ENCODE measurements at regions not wholly inside any gene's neighbourhood (a gene's known extent, or its start where the extent isn't known, plus 50 kb on each side); places are given as distances from the start of the nearest gene placed in this dataset.

- Histone ChIP-seq H3K9me3 (no peaks in the 10 kb centered on the region), H3K4me3 (no peak overlapping the region), H3K36me3 (no peaks in the 10 kb centered on the region), H3K27me3 (no peaks in the 10 kb centered on the region), H3K27ac (no peak overlapping the region), H3K4me1 (no peaks in the 10 kb centered on the region)
- TF ChIP-seq POLR2A (IDR thresholded peaks at IDR 0.05) (no peak), CTCF (IDR thresholded peaks at IDR 0.05) (no peak)
- no peak for DNase-seq
- intact Hi-C loops (cut with DNase I; ENCODE audit: low total_unique reads), result no loop called here
Measured at GRCh38 chr9:21569721-21570120, 87.6 kb upstream of the IFNE start.

GRCh38 chr9:21570643-21571275 is 88.6 kb upstream of the IFNE start:
- TF ChIP-seq POLR2A (IDR thresholded peaks at IDR 0.05), result no peak
- no peak for TF ChIP-seq CTCF (IDR thresholded peaks at IDR 0.05)
- Histone ChIP-seq H3K27ac (no peak overlapping the region), H3K9me3 (no peaks in the 10 kb centered on the region), H3K27me3 (no peaks in the 10 kb centered on the region), H3K4me1 (no peaks in the 10 kb centered on the region), H3K36me3 (no peaks in the 10 kb centered on the region), H3K4me3 (no peak overlapping the region)
- no peak for DNase-seq
- intact Hi-C loops (cut with DNase I; ENCODE audit: low total_unique reads), result no loop called here

- no peak overlapping the region for H3K27ac ChIP-seq
- H3K9me3 ChIP-seq, result no peaks in the 10 kb centered on the region
- no peak for DNase-seq
- no peaks in the 10 kb centered on the region for H3K27me3 ChIP-seq
- H3K4me1 ChIP-seq, result no peaks in the 10 kb centered on the region
- H3K36me3 ChIP-seq, result no peaks in the 10 kb centered on the region
- TF ChIP-seq POLR2A (IDR thresholded peaks at IDR 0.05) (no peak), CTCF (IDR thresholded peaks at IDR 0.05) (no peak)
- H3K4me3 ChIP-seq, result no peak overlapping the region
- intact Hi-C loops (cut with DNase I; ENCODE audit: low total_unique reads), result no loop called here
Measured at GRCh38 chr9:21574261-21574660, 92.1 kb upstream of the IFNE start.

GRCh38 chr9:21576331-21577189 is 94.4 kb upstream of the IFNE start:
- H3K4me3 ChIP-seq, result no peak overlapping the region
- no peak for DNase-seq
- no peaks in the 10 kb centered on the region for H3K4me1 ChIP-seq
- intact Hi-C loops (cut with DNase I; ENCODE audit: low total_unique reads), result no loop called here
- H3K36me3 ChIP-seq, result no peaks in the 10 kb centered on the region
- no peak for TF ChIP-seq POLR2A (IDR thresholded peaks at IDR 0.05)
- no peak for TF ChIP-seq CTCF (IDR thresholded peaks at IDR 0.05)
- H3K27ac ChIP-seq, result no peak overlapping the region
- no peaks in the 10 kb centered on the region for H3K9me3 ChIP-seq
- H3K27me3 ChIP-seq, result no peaks in the 10 kb centered on the region

- Histone ChIP-seq H3K9me3 (no peaks in the 10 kb centered on the region), H3K27ac (no peak overlapping the region), H3K4me3 (no peak overlapping the region), H3K36me3 (no peaks in the 10 kb centered on the region), H3K27me3 (no peaks in the 10 kb centered on the region), H3K4me1 (no peaks in the 10 kb centered on the region)
- TF ChIP-seq CTCF (IDR thresholded peaks at IDR 0.05) (no peak), POLR2A (IDR thresholded peaks at IDR 0.05) (no peak)
- no peak for DNase-seq
- intact Hi-C loops (cut with DNase I; ENCODE audit: low total_unique reads), result no loop called here
Measured at GRCh38 chr9:21579247-21579671, 97.1 kb upstream of the IFNE start.

Data from uterus (tissue), 3 donors.